ENCODE measurements at regions not wholly inside any gene's neighbourhood (a gene's known extent, or its start where the extent isn't known, plus 50 kb on each side); places are given as distances from the start of the nearest gene placed in this dataset.

GRCh38 chr13:56352901-56353300 lies 787.8 kb upstream of the PRR20A start:
- DNase-seq = no peak
- no peaks in the 10 kb centered on the region for H3K9me3 ChIP-seq
- TF ChIP-seq POLR2A (IDR thresholded peaks at IDR 0.05) (no peak), CTCF (IDR thresholded peaks at IDR 0.05) (no peak)
- no peak overlapping the region for H3K27ac ChIP-seq
- intact Hi-C loops (cut with DNase I) = no loop called here
- no peaks in the 10 kb centered on the region for H3K36me3 ChIP-seq (replicated peaks in 1 of 2; ENCODE audit: insufficient read depth in 1 of 2, low read depth in 2 of 2)
- H3K27me3 ChIP-seq = no peaks in the 10 kb centered on the region
- H3K4me3 ChIP-seq = no peak overlapping the region
- no peaks in the 10 kb centered on the region for H3K4me1 ChIP-seq
- ATAC-seq = no peak

GRCh38 chr13:56356690-56357089 lies 784.0 kb upstream of the PRR20A start:
- H3K9me3 ChIP-seq = no peaks in the 10 kb centered on the region
- WGBS, 2 donors = 65 to 69% methylated on average over 1 of the region's 1 CpG
- intact Hi-C loops (cut with DNase I) = no loop called here
- DNase-seq = no peak
- H3K36me3 ChIP-seq (replicated peaks in 1 of 2; ENCODE audit: insufficient read depth in 1 of 2, low read depth in 2 of 2) = no peaks in the 10 kb centered on the region
- H3K27ac ChIP-seq = no peak overlapping the region
- no peak for ATAC-seq
- H3K4me3 ChIP-seq = no peak overlapping the region
- TF ChIP-seq CTCF (IDR thresholded peaks at IDR 0.05) (no peak), POLR2A (IDR thresholded peaks at IDR 0.05) (no peak)
- no peaks in the 10 kb centered on the region for H3K4me1 ChIP-seq
- H3K27me3 ChIP-seq = no peaks in the 10 kb centered on the region

DNA sequence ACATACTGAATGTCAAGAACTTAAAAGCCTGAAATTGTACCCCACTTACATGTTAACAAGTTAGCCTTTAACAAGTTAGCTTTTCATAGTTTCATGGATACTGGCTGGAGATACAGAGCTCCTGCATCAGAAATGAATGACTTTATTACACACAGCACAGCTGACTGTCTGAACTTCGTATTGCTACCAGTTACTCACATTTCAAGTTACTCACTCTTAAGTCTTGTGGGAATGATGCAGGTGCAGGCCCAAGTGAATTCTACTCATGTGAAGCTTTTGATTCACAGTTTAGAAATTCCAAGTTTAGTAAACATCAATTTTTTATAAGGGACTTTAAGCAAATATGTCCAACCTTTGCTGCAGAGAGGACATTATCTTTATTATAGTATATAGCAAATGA lies 762.2 kb upstream of the PRR20A start:
- WGBS, 2 donors = 7 to 8% methylated on average over 1 of the region's 1 CpG
- H3K4me3 ChIP-seq = no peak overlapping the region
- H3K27me3 ChIP-seq = no peaks in the 10 kb centered on the region
- TF ChIP-seq POLR2A (IDR thresholded peaks at IDR 0.05) (no peak), CTCF (IDR thresholded peaks at IDR 0.05) (no peak)
- no peaks in the 10 kb centered on the region for H3K4me1 ChIP-seq
- H3K27ac ChIP-seq = no peak overlapping the region
- intact Hi-C loops (cut with DNase I) = no loop called here
- DNase-seq (no peak), ATAC-seq (no peak)
- H3K36me3 ChIP-seq (replicated peaks in 1 of 2; ENCODE audit: insufficient read depth in 1 of 2, low read depth in 2 of 2) = no peaks in the 10 kb centered on the region
- no peaks in the 10 kb centered on the region for H3K9me3 ChIP-seq

DNA sequence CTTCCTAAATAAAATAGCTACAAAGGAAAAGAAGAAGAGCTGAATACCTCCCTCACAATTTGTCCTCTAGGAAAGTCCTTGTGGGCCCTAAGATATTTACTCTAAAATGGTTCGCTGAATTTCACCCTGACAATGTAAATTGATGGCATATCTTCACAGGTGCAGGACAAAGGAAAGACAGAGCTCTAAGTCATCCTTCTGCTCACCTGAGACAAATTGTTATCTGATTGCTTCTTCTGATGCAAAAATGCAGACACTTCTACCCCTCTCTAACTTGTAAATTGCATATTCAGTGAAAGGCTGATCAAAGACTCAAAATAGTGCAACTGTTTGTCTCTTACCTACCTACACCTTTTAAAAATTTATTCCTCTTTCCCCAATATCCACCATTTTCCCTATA lies 747.2 kb upstream of the PRR20A start:
- Histone ChIP-seq H3K9me3 (no peaks in the 10 kb centered on the region), H3K27me3 (no peaks in the 10 kb centered on the region), H3K4me1 (no peaks in the 10 kb centered on the region), H3K36me3 (replicated peaks in 1 of 2; ENCODE audit: insufficient read depth in 1 of 2, low read depth in 2 of 2) (no peaks in the 10 kb centered on the region), H3K27ac (no peak overlapping the region), H3K4me3 (no peak overlapping the region)
- intact Hi-C loops (cut with DNase I) = no loop called here
- 52 to 53% methylated on average over 1 of the region's 1 CpG for WGBS, 2 donors
- DNase-seq = no peak
- ATAC-seq = no peak
- TF ChIP-seq POLR2A (IDR thresholded peaks at IDR 0.05) = no peak
- no peak for TF ChIP-seq CTCF (IDR thresholded peaks at IDR 0.05)

DNA sequence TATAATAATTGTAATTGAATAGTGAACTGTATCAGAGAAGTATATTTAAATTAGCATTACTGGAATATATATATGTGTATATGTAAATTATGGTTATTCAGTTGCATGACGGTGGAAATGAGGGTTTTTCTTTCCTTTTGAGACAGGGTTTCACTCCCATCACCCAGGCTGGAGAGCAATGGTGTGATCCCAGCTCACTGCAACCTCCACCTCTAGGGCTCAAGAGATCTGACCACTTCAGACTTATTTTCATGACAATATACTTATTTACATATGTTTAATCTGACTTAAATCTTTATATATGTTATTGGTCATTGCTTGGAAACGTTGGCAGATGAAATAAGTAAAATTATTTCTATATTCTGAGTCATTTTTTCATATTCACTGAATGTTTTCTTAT lies 744.4 kb upstream of the PRR20A start:
- Histone ChIP-seq H3K36me3 (replicated peaks in 1 of 2; ENCODE audit: insufficient read depth in 1 of 2, low read depth in 2 of 2) (no peaks in the 10 kb centered on the region), H3K9me3 (no peaks in the 10 kb centered on the region), H3K4me1 (no peaks in the 10 kb centered on the region), H3K27me3 (no peaks in the 10 kb centered on the region), H3K4me3 (no peak overlapping the region), H3K27ac (no peak overlapping the region)
- intact Hi-C loops (cut with DNase I) = no loop called here
- ATAC-seq (no peak), DNase-seq (no peak)
- WGBS, 2 donors = 30 to 35% methylated on average over 2 of the region's 2 CpGs
- TF ChIP-seq POLR2A (IDR thresholded peaks at IDR 0.05) (no peak), CTCF (IDR thresholded peaks at IDR 0.05) (no peak)
